Activated CD8-positive, alpha-beta T cell treated with anti-CD3 and anti-CD28 coated beads for 36 hours (primary cell): ENCODE measurements at regions not wholly inside any gene's neighbourhood (a gene's known extent, or its start where the extent isn't known, plus 50 kb on each side); places are given as distances from the start of the nearest gene placed in this dataset.

Experiments
- ATAC-seq: fragments of 200-7000 bp; cut with Tn5 transposase; one replicate; pipeline ENCODE4 v1.10.0; 2021; ENCODE audit warnings: mild to moderate bottlenecking, moderate library complexity
- CTCF ChIA-PET: fragments of 350-600 bp; sonication (Branson Sonifier 250); formaldehyde crosslinking; loops from one replicate; lab custom pipeline; 2021; ENCODE audit warnings: antibody characterized with exemption; lab: Charles Lee
- POLR2A ChIA-PET: fragments of 350-600 bp; sonication (Branson Sonifier 250); formaldehyde crosslinking; loops from one replicate; lab custom pipeline; 2021; ENCODE audit warnings: antibody characterized with exemption; lab: Charles Lee
- DNase-seq: peaks from one replicate; pipeline ENCODE4 v3.0.0-alpha.2; 2020
- H3K27ac Mint-ChIP-seq: one replicate; pipeline ENCODE4 v1.8.0; 2021; ENCODE audit warnings: mild to moderate bottlenecking, mixed read lengths
- H3K27me3 Mint-ChIP-seq: one replicate; pipeline ENCODE4 v1.8.0; 2021; ENCODE audit warnings: mixed read lengths
- H3K36me3 Mint-ChIP-seq: one replicate; pipeline ENCODE4 v1.8.0; 2021; ENCODE audit warnings: low read depth, mixed read lengths
- H3K4me1 Mint-ChIP-seq: one replicate; pipeline ENCODE4 v1.8.0; 2021; ENCODE audit warnings: low read depth, mixed read lengths
- H3K4me3 Mint-ChIP-seq: one replicate; pipeline ENCODE4 v1.8.0; 2021; ENCODE audit warnings: mild to moderate bottlenecking, moderate library complexity, mixed read lengths
- H3K9me3 Mint-ChIP-seq: one replicate; pipeline ENCODE4 v1.8.0; 2021; ENCODE audit warnings: mixed read lengths
- CTCF ChIP-seq: fragments of 200-600 bp; IDR thresholded peaks from one replicate; pipeline ENCODE4 v1.8.0; 2022; ENCODE audit warnings: antibody characterized with exemption, mild to moderate bottlenecking
- intact Hi-C: fragments of 100-400 bp; cut with micrococcal nuclease; formaldehyde crosslinking; loops from one replicate; pipeline ENCODE4 v1.10.0; 2022

GRCh38 chr5:10825897-10826644 is 65.0 kb upstream of the DAP start:
- no peaks in the 10 kb centered on the region for H3K36me3 Mint-ChIP-seq
- intact Hi-C loops = no loop called here
- POLR2A ChIA-PET = no interaction called here
- DNase-seq (no peak), ATAC-seq (no peak)
- no peak overlapping the region for H3K27ac Mint-ChIP-seq
- H3K9me3 Mint-ChIP-seq = no peaks in the 10 kb centered on the region
- no peaks in the 10 kb centered on the region for H3K4me1 Mint-ChIP-seq
- CTCF ChIA-PET = interaction anchor here (0.9 to 1.4 kb wide), 3 partner anchors 11 to 38 kb away, joined by 3 read pairs; no protein-coding TSS in a partner anchor
- H3K27me3 Mint-ChIP-seq = peaks cover 16% of the 10 kb centered on the region
- no peak for TF ChIP-seq CTCF
- no peak overlapping the region for H3K4me3 Mint-ChIP-seq

- DNase-seq (no peak), ATAC-seq (no peak)
- Mint-ChIP-seq H3K36me3 (no peaks in the 10 kb centered on the region), H3K9me3 (peaks cover 5% of the 10 kb centered on the region), H3K27ac (no peak overlapping the region), H3K27me3 (peaks cover 30% of the 10 kb centered on the region), H3K4me3 (no peak overlapping the region), H3K4me1 (no peaks in the 10 kb centered on the region)
- CTCF ChIA-PET = no interaction called here
- TF ChIP-seq CTCF = no peak
- POLR2A ChIA-PET = no interaction called here
- intact Hi-C loops = no loop called here
These were observed 51.2 kb upstream of the DAP start for GRCh38 chr5:10812218-10812617.
